HG03558 (cell line): ENCODE measurements at regions not wholly inside any gene's neighbourhood (a gene's known extent, or its start where the extent isn't known, plus 50 kb on each side); places are given as distances from the start of the nearest gene placed in this dataset.

Experiments
- ATAC-seq: cut with Tn5 transposase; IDR thresholded peaks from one replicate; pipeline ENCODE4 v1.9.1; 2021; ENCODE audit warnings: moderate number of reproducible peaks; ENCODE audit not compliant: unreplicated experiment; ENCODE audit errors: extremely low read depth

DNA sequence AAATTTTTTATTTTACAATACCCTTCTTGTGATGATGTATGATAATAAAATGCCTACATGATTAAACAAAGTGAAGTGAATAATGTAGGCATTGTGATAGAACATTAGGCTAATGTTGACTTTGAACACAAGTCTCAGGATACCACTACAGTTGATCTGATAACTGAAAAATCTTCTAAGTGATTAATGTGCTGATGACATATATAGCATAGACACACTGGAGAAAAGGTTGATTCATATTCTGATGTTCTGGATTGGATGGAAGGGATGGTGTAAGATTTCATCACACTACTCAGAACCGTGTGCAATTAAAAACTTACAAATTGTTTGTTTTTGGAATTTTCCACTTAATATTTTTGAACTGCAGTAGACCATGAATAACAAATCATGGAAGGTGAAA, 738.5 kb downstream of the TECRL start:
- no peak for ATAC-seq

DNA sequence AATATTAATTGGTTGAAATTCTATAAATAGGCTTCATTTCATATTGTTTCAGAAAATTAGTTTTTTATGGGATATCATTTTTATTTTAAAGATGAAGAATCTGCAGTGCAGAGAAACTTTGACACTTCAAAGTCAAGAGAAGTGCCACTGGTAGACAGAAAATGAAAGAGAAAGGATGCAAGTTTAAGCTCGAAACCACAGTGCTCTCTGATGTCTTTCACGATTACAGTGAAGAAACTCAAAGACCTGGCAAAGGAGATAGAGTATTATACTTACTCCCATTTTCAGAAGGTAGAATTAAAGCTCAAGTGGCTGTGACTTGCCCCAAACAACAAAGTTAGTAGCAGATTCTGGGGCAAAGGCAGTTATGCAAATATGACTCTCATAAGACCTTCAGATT, 745.4 kb downstream of the TECRL start:
- ATAC-seq = no peak

DNA sequence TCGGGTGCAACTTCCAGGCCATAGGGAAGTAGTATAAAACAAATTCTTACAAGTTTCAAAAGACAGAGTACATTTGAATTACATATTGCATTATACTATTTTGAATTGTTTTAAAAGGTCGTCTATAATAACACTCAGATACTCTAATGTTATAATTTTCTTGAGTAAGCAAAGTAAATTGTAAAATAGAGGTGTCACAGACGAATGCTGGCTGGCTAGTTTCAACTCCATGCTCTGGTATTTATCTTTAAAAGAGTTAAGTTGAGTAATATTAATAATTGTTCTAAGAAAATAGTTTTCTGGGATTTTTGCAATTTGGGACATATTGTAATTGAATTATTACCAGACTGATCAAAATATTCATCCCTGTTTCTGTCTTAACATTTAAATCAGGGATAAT, 764.9 kb downstream of the TECRL start:
- ATAC-seq = no peak

DNA sequence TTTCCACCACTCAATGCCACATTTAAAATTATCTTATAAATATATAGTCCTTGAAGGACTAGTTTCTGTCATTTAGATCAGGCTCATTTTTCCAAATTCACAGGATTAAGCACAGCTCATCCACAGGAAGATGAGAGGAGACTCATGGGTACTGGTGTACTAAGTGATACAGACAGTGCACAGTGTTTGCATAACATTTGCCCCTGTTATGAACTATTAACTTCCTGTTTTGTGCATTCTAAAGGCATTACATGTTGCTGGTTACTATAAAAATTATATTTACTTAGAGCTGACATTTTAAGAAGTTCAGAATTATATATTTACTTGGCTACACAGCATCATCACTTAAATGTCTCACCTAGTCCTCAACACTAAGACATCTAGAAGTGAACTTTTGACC, 772.0 kb downstream of the TECRL start:
- ATAC-seq = no peak

DNA sequence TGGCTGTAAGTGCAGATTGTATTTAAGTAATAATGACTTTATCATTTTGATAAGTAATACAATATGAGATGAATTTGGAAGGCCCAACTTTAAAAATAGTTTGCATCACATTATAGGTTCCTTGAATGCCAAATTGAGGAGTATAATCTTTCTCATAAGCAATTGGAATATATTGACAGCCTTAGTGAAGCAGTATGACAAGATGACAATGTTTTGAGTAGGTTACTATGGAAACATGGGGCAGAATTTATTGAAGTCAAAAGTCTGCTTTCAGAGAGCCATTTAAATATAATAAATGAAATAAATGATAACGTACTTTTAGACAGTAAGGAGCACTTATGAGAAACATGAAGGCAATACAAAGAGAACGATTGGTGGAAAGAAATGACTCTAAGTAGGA, 776.4 kb downstream of the TECRL start:
- no peak for ATAC-seq

DNA sequence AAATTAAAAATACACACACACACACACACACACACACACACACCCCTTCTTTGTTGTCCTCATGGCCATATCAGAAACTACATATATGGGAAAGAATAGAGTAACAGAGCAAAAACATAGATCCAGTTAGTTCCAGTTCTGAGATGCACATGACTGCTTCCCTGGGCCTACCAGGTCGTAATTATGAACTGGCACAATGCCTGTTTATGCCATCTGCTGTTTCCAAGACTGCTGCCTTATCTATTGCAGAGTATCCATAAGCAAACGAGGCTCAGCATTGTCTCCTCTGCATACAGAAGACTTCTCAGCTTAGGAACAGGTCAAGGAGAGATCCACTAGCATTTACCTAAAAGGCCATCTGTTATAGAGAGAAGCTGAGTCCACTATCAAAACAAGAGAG, 789.0 kb downstream of the TECRL start:
- ATAC-seq = no peak

DNA sequence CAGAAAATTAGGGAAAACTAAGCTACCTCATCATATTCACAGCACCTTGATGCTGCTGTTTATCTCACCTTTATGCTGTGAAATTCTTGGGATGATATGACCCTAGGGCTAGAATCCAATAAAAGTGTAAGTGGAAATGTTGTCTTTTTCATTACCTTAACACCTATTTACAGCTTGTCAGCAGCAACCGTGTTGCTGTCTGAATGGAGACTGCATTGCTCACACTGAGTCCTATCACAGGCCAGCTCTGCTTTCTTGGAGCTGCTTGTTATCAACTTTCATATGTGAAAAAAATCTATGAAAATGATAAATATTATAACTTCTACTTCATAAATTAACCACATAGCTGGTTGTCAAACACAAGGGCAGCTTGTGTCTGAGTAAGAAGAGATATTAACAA, 789.5 kb downstream of the TECRL start:
- no peak for ATAC-seq

DNA sequence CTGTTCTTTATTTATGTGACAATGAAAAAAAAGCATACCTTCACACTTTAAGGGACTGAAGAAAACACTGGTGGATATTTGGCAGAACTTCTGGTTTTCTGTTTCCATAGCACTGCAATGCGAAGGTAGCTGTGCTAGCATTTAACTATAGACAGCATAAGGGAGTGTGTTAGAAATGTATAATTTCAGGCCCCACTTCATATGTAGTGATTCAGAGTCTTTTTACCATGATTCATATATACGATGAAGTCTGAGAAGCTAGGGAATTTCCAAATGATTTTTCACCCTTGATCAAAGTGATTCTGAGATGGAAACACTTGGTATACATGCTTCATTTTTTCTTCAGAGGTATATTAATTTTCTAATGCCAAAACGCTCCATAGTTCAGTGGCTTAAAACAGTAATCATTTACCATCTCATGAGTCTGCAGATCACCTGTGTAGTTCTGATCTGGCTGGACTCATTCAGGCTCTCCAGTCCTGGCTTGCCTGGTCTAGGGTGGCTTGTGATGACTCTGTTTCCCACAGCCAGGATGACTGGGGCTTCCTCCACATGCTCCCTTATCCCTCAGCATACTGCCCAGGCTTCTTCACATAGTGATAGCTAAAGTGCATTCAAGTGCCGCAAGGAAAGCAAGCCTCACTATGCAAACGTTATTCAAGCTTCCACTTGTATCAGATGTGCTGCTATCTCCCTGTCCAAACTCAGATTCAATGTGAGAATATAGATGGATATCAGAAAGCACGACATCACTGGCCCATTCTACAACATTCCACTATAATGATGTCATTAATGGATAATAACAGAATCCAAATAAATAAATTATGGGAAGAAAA, 790.1 kb downstream of the TECRL start:
- no peak for ATAC-seq

DNA sequence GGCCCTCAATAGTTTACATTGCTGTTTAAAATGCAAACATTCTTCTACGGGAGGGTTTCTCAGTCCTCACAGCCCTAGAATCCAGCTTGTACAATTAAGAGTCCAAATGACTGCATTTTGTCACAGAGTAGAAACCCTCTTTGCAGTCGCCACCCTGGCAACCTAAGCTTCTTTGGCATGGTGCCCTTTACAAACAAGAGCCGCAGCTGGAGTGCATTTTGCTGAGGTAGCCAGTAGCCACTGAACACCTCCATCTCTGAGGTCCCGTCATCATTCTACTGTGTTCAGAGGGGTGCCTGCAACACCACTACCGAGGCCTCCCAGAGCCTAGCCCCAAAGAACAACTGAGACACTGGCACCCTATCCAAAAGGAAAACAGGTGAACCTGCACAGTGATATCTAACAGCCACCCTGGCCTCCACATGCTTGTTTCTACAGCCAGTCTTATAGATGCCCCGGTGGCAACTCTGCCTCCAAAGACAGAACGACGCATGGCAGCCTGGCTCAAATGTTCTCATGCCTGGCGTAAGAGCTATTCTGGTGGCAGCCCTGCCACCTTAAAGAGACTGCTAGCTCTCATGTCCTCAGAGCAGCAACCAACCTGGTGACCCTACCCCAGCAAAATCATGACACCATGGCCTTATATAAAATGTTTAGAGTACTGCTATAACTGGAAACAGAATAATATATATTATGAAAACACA, 801.9 kb downstream of the TECRL start:
- no peak for ATAC-seq

DNA sequence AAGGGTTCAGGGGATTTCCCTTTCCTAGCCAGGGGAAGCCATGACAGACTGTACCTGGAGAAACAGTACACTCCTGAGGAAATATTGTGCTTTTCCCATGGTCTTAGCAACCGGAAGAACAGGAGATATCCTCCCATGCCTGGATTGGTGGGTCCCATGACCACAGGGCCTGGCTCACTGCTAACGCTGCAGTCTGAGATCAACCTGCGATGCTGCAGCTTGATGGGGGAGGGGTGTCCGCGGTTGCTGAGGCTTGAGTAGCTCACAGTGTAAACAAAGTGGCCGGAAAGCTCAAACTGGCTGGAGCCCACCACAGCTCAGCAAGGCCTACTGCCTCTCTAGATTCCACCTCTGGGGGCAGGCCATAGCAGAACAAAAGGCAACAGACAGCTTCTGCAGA, 819.5 kb downstream of the TECRL start:
- no peak for ATAC-seq

DNA sequence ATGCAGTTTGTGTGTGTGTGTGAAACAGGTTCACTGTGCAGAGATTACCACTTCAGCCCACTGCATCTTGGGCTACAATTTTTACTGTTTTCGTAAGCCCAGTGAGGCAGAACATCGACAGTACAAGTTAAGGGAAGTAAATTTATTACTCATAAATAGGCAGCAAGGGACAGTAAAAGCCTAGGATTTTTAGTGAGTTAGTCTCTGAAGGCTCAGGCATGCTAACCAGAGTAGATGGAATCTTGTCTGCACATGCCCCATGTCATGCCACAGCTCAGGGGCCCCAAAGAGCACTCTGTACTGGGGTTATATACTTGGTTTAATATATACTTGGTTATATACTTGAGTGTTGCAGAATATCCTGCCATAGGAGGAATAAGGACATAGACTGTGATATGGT, 825.7 kb downstream of the TECRL start:
- no peak for ATAC-seq

DNA sequence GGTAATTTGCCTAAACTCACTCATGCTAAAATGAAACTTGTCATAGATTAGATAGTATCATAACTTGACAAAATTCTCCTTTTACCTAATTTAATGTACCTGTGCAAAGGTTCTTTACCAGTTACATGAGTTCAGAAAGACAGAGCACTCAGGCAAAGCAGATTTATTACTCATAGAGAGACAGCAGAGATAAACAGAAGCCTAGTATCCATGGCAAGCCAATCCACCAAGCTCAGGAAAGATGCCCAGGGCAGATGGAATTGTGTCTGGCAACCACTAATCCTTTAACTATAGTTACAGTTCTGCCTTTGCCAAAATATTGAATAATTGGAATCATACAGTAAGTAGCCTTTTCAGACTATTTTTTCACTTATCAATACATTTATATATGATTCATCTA, 826.2 kb downstream of the TECRL start:
- no peak for ATAC-seq

DNA sequence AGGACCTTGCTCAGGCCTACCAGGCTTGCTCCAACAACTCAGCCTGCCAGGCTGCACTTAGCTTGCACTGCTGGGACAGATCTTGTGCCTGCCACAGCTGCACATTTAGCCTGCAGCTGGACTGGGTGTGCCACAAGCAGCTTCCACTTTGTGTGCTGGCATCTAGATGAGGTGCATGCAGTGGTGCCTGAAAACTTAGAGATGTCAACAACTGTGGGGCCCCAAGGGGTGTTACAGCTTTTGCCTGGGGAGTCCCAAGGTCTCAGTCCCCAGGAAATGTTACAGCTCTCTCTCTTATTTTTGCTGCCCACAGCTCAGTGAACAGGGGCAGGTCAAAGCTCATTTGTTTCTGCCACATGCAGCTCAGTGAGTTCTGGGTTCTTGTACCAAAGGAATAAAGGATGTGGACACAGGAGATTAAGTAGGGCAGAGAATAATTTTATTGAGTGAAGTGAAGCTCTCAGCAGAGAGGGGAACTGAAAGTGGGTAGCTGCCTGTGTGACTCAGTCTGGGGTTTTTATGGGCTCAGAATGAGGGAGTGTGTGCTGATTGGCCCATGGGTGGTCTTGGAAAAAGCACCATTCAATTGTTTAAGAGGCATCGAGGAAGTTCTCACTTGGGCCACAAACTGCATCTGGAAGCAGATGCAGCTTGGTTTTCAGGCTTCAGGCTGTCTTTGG, 828.3 kb downstream of the TECRL start:
- ATAC-seq = no peak

DNA sequence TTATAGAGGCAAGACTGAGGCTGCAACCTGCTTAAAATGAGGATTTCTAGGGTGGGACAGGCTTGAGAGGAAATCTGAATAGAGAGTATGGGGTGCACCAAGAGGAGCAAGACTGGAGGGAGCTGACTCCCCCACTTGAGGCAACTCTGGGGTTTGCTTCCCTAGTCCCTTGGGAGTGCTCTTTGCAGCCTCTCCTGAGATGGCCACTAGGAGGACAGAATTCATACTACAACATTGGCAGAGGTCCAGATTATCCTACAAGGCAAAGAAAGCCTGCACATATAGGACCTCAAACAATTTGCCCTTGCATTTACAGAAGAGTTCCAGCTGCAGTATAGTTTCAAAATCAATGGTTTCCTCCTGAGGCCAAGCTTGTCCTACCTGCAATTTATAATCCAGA, 830.9 kb downstream of the TECRL start:
- no peak for ATAC-seq

DNA sequence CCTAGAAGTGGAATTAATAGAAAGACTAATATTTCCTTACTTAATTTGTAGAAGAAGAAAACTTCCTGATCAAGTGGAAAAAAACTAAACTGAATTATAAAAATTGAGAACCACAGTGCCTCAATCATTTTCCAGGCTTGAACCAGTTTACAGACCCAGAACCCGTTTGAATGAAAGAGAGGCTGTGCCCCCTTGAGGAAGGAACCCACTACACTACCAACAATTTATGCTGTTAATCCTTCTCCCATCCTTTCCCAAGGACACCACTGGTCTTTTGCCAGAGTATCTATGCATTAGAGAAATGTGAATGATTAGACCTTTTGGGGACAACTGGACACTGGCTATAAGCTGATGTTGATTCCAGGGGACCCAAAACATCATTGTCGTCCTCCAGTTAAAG, 842.6 kb downstream of the TECRL start:
- ATAC-seq = no peak

DNA sequence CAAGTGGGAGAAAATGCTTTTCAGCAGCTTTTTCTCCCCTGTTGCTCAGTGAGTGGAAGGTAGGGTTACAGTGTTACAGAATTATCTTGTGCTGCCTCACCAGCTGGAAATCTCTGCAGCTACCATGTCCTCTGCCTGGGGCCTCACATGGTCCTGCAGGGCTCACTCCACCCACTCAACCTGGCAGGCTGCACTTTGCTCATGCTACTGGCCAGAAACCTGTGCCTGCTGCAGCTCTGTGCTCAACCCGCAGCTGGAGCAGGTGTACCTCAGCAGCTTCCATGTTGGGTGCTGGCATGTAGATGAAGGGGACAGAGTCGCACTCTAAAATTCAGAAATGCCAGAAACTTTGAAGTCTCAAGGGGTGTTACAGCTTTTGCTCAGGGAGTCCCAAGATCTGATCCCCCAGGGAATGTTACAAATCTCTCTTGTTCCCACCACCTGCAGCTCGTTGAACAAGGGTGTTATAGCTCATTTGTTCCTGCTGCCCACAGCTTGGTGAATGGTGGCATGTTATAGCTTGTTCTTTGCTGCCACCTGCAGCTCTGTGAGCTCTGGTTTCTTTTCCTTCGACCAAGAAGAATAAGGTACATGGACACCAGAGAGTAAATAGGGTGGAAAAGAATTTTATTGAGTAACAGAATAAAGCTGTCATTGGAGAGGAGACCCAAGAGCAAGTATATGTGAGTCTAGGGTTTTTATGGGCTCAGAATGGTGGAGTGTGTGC, 845.8 kb downstream of the TECRL start:
- no peak for ATAC-seq

DNA sequence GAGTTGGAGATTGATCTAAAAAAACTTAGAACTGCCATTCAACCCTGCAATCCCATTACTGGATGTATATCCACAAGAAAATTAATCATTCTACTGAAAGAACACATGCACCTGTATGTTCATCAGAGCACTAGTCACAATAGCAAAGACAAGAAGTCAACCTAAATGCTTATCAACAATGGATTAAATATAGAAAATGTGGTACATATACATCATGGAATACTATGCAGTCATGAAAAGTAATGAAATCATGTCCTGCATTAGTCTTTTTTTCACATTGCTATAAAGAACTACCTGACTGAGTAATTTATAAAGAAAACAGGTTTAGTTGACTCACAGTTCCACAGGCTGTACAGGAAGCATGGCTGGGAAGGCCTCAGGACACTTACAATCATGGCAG, 850.5 kb downstream of the TECRL start:
- ATAC-seq = no peak

DNA sequence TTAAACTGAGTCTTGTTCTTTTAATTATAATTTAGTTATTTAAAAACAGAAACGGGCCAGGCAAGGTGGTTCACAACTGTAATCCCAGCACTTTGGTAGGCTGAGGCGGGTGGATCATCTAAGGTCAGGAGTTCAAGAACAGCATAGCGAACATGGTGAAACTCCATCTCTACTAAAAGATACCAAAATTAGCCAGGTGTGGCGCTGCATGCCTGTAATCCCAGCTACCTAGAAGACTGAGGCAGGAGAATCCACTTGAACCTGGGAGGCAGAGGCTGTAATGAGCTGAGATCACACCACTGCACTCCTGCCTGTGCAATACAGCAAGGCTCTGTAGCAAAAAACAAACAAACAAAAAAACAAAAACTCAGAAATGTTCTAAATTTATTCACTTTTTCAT, 852.9 kb downstream of the TECRL start:
- no peak for ATAC-seq

DNA sequence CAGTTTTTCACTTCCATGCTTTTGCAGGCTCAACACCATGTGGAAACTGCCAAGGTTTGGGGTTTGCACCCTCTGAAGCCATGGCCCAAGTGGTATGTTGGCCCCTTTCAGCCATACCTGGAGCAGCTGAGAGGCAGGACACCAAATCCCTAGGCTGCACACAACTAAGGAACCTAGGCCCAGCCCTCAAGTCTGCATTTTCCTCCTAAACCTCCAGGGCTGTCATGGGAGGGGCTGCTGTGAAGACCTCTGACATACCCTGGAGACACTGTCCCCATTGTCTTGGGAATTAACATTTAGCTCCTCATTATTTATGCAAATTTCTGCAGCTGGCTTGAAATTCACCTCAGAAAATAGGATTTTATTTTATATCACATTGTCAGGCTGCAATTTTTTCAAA, 856.1 kb downstream of the TECRL start:
- no peak for ATAC-seq

DNA sequence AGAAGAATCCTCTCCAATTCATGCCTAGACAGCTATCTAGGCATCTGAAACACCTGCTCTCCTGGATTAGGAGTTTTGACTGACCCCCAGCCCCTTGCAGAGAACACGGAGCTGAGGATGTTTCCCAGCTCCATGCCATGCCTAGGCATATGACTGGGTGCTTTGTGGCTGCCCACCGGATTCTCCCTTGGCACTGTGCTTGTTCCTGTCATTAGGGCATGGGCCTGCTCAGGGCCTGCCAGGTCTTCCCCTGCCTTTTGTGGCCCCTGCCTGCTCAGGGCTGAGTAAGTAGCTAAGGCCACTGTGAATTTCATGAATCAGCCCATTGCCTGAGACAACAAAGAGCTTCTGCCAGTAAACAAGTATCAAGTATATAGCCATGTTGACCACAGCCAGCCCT, 867.4 kb downstream of the TECRL start:
- ATAC-seq = no peak
